SJCRH30 (cell line): ENCODE measurements at regions not wholly inside any gene's neighbourhood (a gene's known extent, or its start where the extent isn't known, plus 50 kb on each side); places are given as distances from the start of the nearest gene placed in this dataset.

Experiments
- DNase-seq, 2 experiments: peaks; one replicate each; pipeline ENCODE4 v3.0.0-alpha.2; 2015 to 2020
- H3K27ac ChIP-seq: fragments of 250-450 bp; sonication (Bioruptor Pico); 2 replicates; pipeline ENCODE4 v1.5.1; 2020; ENCODE audit warnings: mild to moderate bottlenecking, moderate library complexity
- H3K27me3 ChIP-seq: fragments of 250-450 bp; sonication (Bioruptor Pico); 2 replicates; pipeline ENCODE4 v1.5.1; 2020; ENCODE audit warnings: mild to moderate bottlenecking, moderate library complexity
- H3K36me3 ChIP-seq: fragments of 250-450 bp; sonication (Bioruptor Pico); 2 replicates; pipeline ENCODE4 v1.5.1; 2020; ENCODE audit warnings: mild to moderate bottlenecking, moderate library complexity
- H3K4me1 ChIP-seq: fragments of 250-450 bp; sonication (Bioruptor Pico); 2 replicates; pipeline ENCODE4 v1.5.1; 2020; ENCODE audit warnings: mild to moderate bottlenecking, moderate library complexity
- H3K4me3 ChIP-seq: fragments of 250-450 bp; sonication (Bioruptor Pico); 2 replicates; pipeline ENCODE4 v1.5.1; 2020; ENCODE audit warnings: mild to moderate bottlenecking, moderate library complexity
- H3K9me3 ChIP-seq: fragments of 250-450 bp; sonication (Bioruptor Pico); replicated peaks from 2 replicates; pipeline ENCODE4 v1.5.1; 2020; ENCODE audit warnings: mild to moderate bottlenecking, moderate library complexity

GRCh38 chr18:55090564-55091188 lies 131.4 kb upstream of the CCDC68 start:
- H3K27me3 ChIP-seq = no peaks in the 10 kb centered on the region
- no peak overlapping the region for H3K4me3 ChIP-seq
- H3K4me1 ChIP-seq = no peaks in the 10 kb centered on the region
- no peak for DNase-seq
- H3K9me3 ChIP-seq = no peaks in the 10 kb centered on the region
- no peaks in the 10 kb centered on the region for H3K36me3 ChIP-seq
- no peak overlapping the region for H3K27ac ChIP-seq

GRCh38 chr18:55089610-55090009 lies 130.3 kb upstream of the CCDC68 start:
- Histone ChIP-seq H3K27me3 (no peaks in the 10 kb centered on the region), H3K27ac (no peak overlapping the region), H3K9me3 (no peaks in the 10 kb centered on the region), H3K4me1 (no peaks in the 10 kb centered on the region), H3K4me3 (no peak overlapping the region), H3K36me3 (no peaks in the 10 kb centered on the region)
- no peak for DNase-seq

GRCh38 chr18:55088561-55088960 lies 129.3 kb upstream of the CCDC68 start:
- DNase-seq = no peak
- no peak overlapping the region for H3K27ac ChIP-seq
- H3K4me3 ChIP-seq = no peak overlapping the region
- H3K27me3 ChIP-seq = no peaks in the 10 kb centered on the region
- no peaks in the 10 kb centered on the region for H3K4me1 ChIP-seq
- no peaks in the 10 kb centered on the region for H3K9me3 ChIP-seq
- no peaks in the 10 kb centered on the region for H3K36me3 ChIP-seq

- no peaks in the 10 kb centered on the region for H3K4me1 ChIP-seq
- H3K27me3 ChIP-seq = no peaks in the 10 kb centered on the region
- DNase-seq = no peak
Observed at GRCh38 chr18:55088000-55088401, 128.7 kb upstream of the CCDC68 start.

GRCh38 chr18:55086906-55087305 lies 127.6 kb upstream of the CCDC68 start:
- no peaks in the 10 kb centered on the region for H3K9me3 ChIP-seq
- no peaks in the 10 kb centered on the region for H3K27me3 ChIP-seq
- H3K4me3 ChIP-seq = no peak overlapping the region
- no peak overlapping the region for H3K27ac ChIP-seq
- no peaks in the 10 kb centered on the region for H3K4me1 ChIP-seq
- DNase-seq = no peak
- no peaks in the 10 kb centered on the region for H3K36me3 ChIP-seq

More at GRCh38 chr18:55088000-55088401, 128.7 kb upstream of the CCDC68 start:
- Histone ChIP-seq H3K4me3 (no peak overlapping the region), H3K9me3 (no peaks in the 10 kb centered on the region), H3K36me3 (no peaks in the 10 kb centered on the region), H3K27ac (no peak overlapping the region)

GRCh38 chr18:55085557-55086285 lies 126.5 kb upstream of the CCDC68 start:
- no peaks in the 10 kb centered on the region for H3K4me1 ChIP-seq
- H3K4me3 ChIP-seq = no peak overlapping the region
- DNase-seq = no peak
- no peaks in the 10 kb centered on the region for H3K9me3 ChIP-seq
- no peak overlapping the region for H3K27ac ChIP-seq
- no peaks in the 10 kb centered on the region for H3K27me3 ChIP-seq
- H3K36me3 ChIP-seq = no peaks in the 10 kb centered on the region

- H3K36me3 ChIP-seq = no peaks in the 10 kb centered on the region
- no peaks in the 10 kb centered on the region for H3K27me3 ChIP-seq
- no peak overlapping the region for H3K27ac ChIP-seq
- no peak for DNase-seq
- no peaks in the 10 kb centered on the region for H3K9me3 ChIP-seq
- no peaks in the 10 kb centered on the region for H3K4me1 ChIP-seq
- H3K4me3 ChIP-seq = no peak overlapping the region
Observed at GRCh38 chr18:55084550-55084949, 125.3 kb upstream of the CCDC68 start.

GRCh38 chr18:55083461-55083860 lies 124.2 kb upstream of the CCDC68 start:
- Histone ChIP-seq H3K9me3 (no peaks in the 10 kb centered on the region), H3K4me3 (no peak overlapping the region), H3K27me3 (no peaks in the 10 kb centered on the region), H3K36me3 (no peaks in the 10 kb centered on the region), H3K4me1 (no peaks in the 10 kb centered on the region), H3K27ac (no peak overlapping the region)
- DNase-seq = no peak

- no peak for DNase-seq
- H3K4me1 ChIP-seq = no peaks in the 10 kb centered on the region
- H3K27ac ChIP-seq = no peak overlapping the region
- no peaks in the 10 kb centered on the region for H3K36me3 ChIP-seq
- no peaks in the 10 kb centered on the region for H3K9me3 ChIP-seq
- no peak overlapping the region for H3K4me3 ChIP-seq
- no peaks in the 10 kb centered on the region for H3K27me3 ChIP-seq
Observed at GRCh38 chr18:55079481-55080355, 120.5 kb upstream of the CCDC68 start.

- Histone ChIP-seq H3K9me3 (no peaks in the 10 kb centered on the region), H3K4me1 (no peaks in the 10 kb centered on the region), H3K36me3 (no peaks in the 10 kb centered on the region), H3K27ac (no peak overlapping the region), H3K27me3 (no peaks in the 10 kb centered on the region), H3K4me3 (no peak overlapping the region)
- no peak for DNase-seq
Observed at GRCh38 chr18:55079067-55079466, 119.8 kb upstream of the CCDC68 start.

- H3K36me3 ChIP-seq = no peaks in the 10 kb centered on the region
- no peaks in the 10 kb centered on the region for H3K27me3 ChIP-seq
- no peaks in the 10 kb centered on the region for H3K9me3 ChIP-seq
- H3K4me1 ChIP-seq = no peaks in the 10 kb centered on the region
- DNase-seq = no peak
- no peak overlapping the region for H3K4me3 ChIP-seq
- no peak overlapping the region for H3K27ac ChIP-seq
Observed at GRCh38 chr18:55078303-55078932, 119.2 kb upstream of the CCDC68 start.

GRCh38 chr18:55076643-55077218 lies 117.5 kb upstream of the CCDC68 start:
- H3K4me3 ChIP-seq = no peak overlapping the region
- H3K9me3 ChIP-seq = no peaks in the 10 kb centered on the region
- no peaks in the 10 kb centered on the region for H3K27me3 ChIP-seq
- no peak overlapping the region for H3K27ac ChIP-seq
- no peaks in the 10 kb centered on the region for H3K4me1 ChIP-seq
- no peak for DNase-seq
- no peaks in the 10 kb centered on the region for H3K36me3 ChIP-seq

- H3K27me3 ChIP-seq = no peaks in the 10 kb centered on the region
- no peak overlapping the region for H3K4me3 ChIP-seq
- H3K9me3 ChIP-seq = no peaks in the 10 kb centered on the region
- DNase-seq = no peak
- no peak overlapping the region for H3K27ac ChIP-seq
- no peaks in the 10 kb centered on the region for H3K4me1 ChIP-seq
- no peaks in the 10 kb centered on the region for H3K36me3 ChIP-seq
Observed at GRCh38 chr18:55073834-55074233, 114.6 kb upstream of the CCDC68 start.

GRCh38 chr18:55073116-55073515 lies 113.9 kb upstream of the CCDC68 start:
- no peaks in the 10 kb centered on the region for H3K27me3 ChIP-seq

More at GRCh38 chr18:55073116-55073515, 113.9 kb upstream of the CCDC68 start:
- H3K9me3 ChIP-seq = no peaks in the 10 kb centered on the region
- no peak overlapping the region for H3K4me3 ChIP-seq
- H3K27ac ChIP-seq = no peak overlapping the region
- H3K4me1 ChIP-seq = no peaks in the 10 kb centered on the region
- no peaks in the 10 kb centered on the region for H3K36me3 ChIP-seq
- no peak for DNase-seq
